Amniotic stem cell (primary cell): ENCODE measurements at regions not wholly inside any gene's neighbourhood (a gene's known extent, or its start where the extent isn't known, plus 50 kb on each side); places are given as distances from the start of the nearest gene placed in this dataset.
"Not testable (repeated sequence)": the region's sequence is repeated elsewhere in the genome, so short reads cannot be mapped to it uniquely, and the experiment has no call there.

Experiments used
- DNase-seq: peaks from one replicate; lab custom pipeline; 2025; lab: John Stamatoyannopoulos, UW

- no peak for DNase-seq
These were observed 93.9 kb upstream of the AGAP1 start for GRCh38 chr2:235399895-235400294.

- no peak for DNase-seq
These were observed 91.4 kb upstream of the AGAP1 start for GRCh38 chr2:235402422-235402821.

- DNase-seq, result no peak
These were observed 88.1 kb upstream of the AGAP1 start for GRCh38 chr2:235405612-235406361.

- no peak for DNase-seq
These were observed 87.4 kb upstream of the AGAP1 start for GRCh38 chr2:235406430-235406829.

DNA sequence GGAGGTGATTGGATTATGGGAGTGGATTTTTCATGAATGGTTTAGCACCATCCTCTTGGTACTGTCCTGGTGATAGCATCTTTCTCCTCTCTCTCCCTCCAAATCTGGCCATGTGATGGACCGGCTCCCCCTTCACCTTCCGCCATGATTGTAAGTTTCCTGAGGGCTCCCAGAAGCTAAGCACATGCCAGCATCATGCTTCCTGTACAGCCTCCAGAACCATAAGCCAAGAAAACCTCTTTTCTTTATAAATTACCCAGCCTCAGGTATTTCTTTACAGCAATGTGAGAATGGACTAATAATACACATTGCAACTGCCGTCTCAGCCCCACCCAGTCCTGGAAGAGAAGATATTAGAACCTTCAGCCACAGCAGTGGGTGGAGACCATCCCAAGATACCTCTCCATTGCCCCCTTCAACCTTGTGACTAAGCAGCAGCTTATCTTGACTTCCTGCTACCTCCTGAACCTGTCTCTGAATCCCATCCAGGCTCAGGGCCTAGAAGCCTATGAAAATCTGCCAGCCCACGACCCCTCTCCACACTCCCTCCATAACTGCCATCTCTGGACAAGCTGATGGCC, 81.8 kb upstream of the AGAP1 start:
- no peak for DNase-seq

- no peak for DNase-seq
These were observed 80.8 kb upstream of the AGAP1 start for GRCh38 chr2:235413064-235413463.

GRCh38 chr2:235414422-235414821, 79.4 kb upstream of the AGAP1 start:
- no peak for DNase-seq

GRCh38 chr2:235416858-235417499, 76.9 kb upstream of the AGAP1 start:
- DNase-seq, result no peak

- DNase-seq, result no peak
These were observed 74.9 kb upstream of the AGAP1 start for GRCh38 chr2:235418918-235419317.

DNA sequence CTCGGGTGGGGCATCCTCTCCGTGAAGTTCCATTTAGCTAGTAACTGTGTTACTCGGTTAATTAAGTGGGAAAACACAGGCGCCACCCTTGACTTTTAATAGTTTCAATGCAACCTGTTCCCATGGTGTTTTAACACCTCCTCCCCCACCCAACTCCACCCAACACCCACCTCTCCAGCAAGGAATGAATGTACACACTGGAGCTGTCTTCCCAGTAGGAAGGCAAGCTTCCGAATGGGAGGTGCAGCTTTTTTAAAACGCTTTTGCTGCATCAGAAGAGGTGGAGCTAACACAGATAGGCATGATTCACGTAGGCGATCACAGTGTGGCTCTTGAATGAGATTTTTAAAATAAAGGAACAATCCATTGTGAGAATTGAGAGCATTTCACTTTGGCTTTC, 73.8 kb upstream of the AGAP1 start:
- no peak for DNase-seq

- no peak for DNase-seq
These were observed 72.2 kb upstream of the AGAP1 start for GRCh38 chr2:235421618-235422017.

GRCh38 chr2:235430366-235431083, 63.3 kb upstream of the AGAP1 start:
- no peak for DNase-seq

GRCh38 chr2:235432741-235433520, 60.9 kb upstream of the AGAP1 start:
- DNase-seq, result no peak

GRCh38 chr2:235433860-235434259, 60.0 kb upstream of the AGAP1 start:
- DNase-seq, result no peak

DNA sequence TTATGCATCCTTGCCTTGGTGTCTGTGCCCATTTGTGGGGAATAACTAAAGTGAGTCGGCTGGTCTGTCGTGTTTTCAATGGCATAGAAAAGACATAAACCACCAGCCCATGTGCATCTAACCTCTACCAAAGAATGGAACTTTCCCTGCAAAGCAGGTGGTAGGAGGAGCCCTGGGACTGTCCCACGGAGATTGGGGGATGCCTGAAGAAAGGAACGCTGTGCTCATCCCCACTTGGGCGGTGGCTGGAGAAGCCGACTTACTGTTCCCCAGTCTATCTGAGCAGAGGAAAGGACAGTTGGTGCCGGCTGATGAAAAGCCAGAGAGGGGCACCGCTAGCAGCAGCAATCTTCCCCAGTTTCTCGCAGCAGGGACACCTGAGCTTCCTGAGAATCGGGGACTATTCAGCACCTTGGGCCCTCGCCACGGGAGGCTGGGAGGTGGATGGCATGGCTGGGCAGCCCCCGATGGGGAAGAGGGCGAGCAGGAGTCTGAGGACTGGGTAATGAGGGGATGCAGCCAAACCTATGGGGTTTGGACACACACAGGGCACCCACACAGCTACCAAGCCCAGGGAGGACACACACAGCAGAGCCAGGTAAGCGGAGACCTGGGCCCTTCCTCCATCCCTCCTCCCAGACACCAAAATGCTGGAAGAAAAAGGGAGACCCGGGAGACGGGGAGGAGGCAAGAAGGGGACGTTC, 53.7 kb upstream of the AGAP1 start:
- no peak for DNase-seq

DNA sequence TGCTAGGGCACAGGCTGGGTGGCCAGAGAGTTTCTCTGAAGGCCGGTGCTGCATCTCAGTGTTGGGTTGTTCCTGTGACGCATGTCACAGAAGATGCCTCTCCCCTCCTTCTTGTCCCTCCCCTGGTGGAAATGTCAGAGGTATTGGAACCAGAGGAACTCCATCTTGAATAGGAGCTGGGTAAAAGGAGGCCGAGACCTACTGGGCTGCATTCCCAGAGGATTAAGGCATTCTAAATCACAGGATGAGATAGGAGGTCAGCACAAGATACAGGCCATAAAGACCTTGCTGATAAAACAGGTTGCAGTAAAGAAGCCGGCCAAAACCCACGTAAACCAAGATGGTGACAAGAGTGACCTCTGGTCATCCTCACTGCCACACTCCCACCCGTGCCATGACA, 50.3 kb upstream of the AGAP1 start:
- DNase-seq, result not testable (repeated sequence)
